ENCODE measurements at regions not wholly inside any gene's neighbourhood (a gene's known extent, or its start where the extent isn't known, plus 50 kb on each side); places are given as distances from the start of the nearest gene placed in this dataset.
"Not testable (repeated sequence)": the region's sequence is repeated elsewhere in the genome, so short reads cannot be mapped to it uniquely, and the experiment has no call there.

GRCh38 chr21:15204140-15204969, 139.6 kb upstream of the NRIP1 start:
- no peak for ATAC-seq

- no peak for ATAC-seq
These were observed 140.1 kb upstream of the NRIP1 start for GRCh38 chr21:15204970-15205286.

- no peak for ATAC-seq
These were observed 141.7 kb upstream of the NRIP1 start for GRCh38 chr21:15206514-15206913.

- ATAC-seq = no peak
These were observed 142.4 kb upstream of the NRIP1 start for GRCh38 chr21:15207231-15207630.

- ATAC-seq = no peak
These were observed 143.0 kb upstream of the NRIP1 start for GRCh38 chr21:15207635-15208370.

GRCh38 chr21:15208786-15209185, 144.0 kb upstream of the NRIP1 start:
- no peak for ATAC-seq

GRCh38 chr21:15209224-15209623, 144.4 kb upstream of the NRIP1 start:
- ATAC-seq = no peak

GRCh38 chr21:15210235-15210678, 145.5 kb upstream of the NRIP1 start:
- ATAC-seq = no peak

- ATAC-seq = no peak
These were observed 146.8 kb upstream of the NRIP1 start for GRCh38 chr21:15211491-15212133.

GRCh38 chr21:15212206-15212605, 147.4 kb upstream of the NRIP1 start:
- ATAC-seq = no peak

GRCh38 chr21:15218476-15218875, 153.7 kb upstream of the NRIP1 start:
- not testable (repeated sequence) for ATAC-seq

GRCh38 chr21:15219039-15219438, 154.2 kb upstream of the NRIP1 start:
- no peak for ATAC-seq

GRCh38 chr21:15219894-15220293, 155.1 kb upstream of the NRIP1 start:
- ATAC-seq = no peak

GRCh38 chr21:15221799-15222386, 157.1 kb upstream of the NRIP1 start:
- ATAC-seq = peak in 1 of 2 donors; percentile 36

GRCh38 chr21:15222707-15223106, 157.9 kb upstream of the NRIP1 start:
- ATAC-seq = peak; percentile 33 to 86

GRCh38 chr21:15224346-15225086, 159.7 kb upstream of the NRIP1 start:
- no peak for ATAC-seq

- no peak for ATAC-seq
These were observed 163.1 kb upstream of the NRIP1 start for GRCh38 chr21:15227919-15228318.

- no peak for ATAC-seq
These were observed 164.6 kb upstream of the NRIP1 start for GRCh38 chr21:15229390-15229789.

- no peak for ATAC-seq
These were observed 168.8 kb upstream of the NRIP1 start for GRCh38 chr21:15233611-15234010.

- no peak for ATAC-seq
These were observed 171.3 kb upstream of the NRIP1 start for GRCh38 chr21:15236111-15236510.

GRCh38 chr21:15240848-15241247, 176.0 kb upstream of the NRIP1 start:
- ATAC-seq = no peak

GRCh38 chr21:15241997-15242736, 177.4 kb upstream of the NRIP1 start:
- no peak for ATAC-seq
